ENCODE measurements at regions not wholly inside any gene's neighbourhood (a gene's known extent, or its start where the extent isn't known, plus 50 kb on each side); places are given as distances from the start of the nearest gene placed in this dataset.

DNA sequence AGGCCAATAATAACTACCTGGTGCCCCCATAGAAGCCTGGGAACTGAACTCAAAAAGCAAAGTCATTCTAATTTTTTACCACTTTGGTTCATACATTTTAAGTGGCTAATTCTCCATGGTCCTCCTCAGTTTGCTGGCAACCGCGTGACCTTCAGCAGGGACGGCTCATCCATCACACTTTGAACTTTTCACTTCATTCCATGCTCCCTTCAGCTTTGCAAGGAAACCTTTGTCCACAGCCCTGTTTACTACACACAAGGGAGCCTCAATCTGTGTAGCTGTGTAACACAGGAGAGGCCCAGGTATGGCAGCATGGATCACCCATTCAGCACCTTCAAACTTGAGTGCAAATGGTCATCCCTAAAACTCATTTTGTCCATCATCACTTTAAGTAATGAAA, 552.4 kb downstream of the IRX1 start:
- no peak for TF ChIP-seq REPIN1 (tag by site-specific recombination; IDR thresholded peaks at IDR 0.05; ENCODE audit: low read depth)
- no peak for TF ChIP-seq MEIS1 (CRISPR knock-in tag; IDR thresholded peaks at IDR 0.05; ENCODE audit: borderline replicate concordance)
- no peak for TF ChIP-seq ZNF214 (tag by site-specific recombination; IDR thresholded peaks at IDR 0.05; ENCODE audit: borderline replicate concordance)
- TF ChIP-seq, protein P1, sequence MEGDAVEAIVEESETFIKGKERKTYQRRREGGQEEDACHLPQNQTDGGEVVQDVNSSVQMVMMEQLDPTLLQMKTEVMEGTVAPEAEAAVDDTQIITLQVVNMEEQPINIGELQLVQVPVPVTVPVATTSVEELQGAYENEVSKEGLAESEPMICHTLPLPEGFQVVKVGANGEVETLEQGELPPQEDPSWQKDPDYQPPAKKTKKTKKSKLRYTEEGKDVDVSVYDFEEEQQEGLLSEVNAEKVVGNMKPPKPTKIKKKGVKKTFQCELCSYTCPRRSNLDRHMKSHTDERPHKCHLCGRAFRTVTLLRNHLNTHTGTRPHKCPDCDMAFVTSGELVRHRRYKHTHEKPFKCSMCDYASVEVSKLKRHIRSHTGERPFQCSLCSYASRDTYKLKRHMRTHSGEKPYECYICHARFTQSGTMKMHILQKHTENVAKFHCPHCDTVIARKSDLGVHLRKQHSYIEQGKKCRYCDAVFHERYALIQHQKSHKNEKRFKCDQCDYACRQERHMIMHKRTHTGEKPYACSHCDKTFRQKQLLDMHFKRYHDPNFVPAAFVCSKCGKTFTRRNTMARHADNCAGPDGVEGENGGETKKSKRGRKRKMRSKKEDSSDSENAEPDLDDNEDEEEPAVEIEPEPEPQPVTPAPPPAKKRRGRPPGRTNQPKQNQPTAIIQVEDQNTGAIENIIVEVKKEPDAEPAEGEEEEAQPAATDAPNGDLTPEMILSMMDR (tag by site-specific recombination; IDR thresholded peaks at IDR 0.05), result no peak
- TF ChIP-seq ZNF561 (tag by site-specific recombination; IDR thresholded peaks at IDR 0.05; ENCODE audit: borderline replicate concordance), result no peak
- TF ChIP-seq ZNF558 (tag by site-specific recombination; IDR thresholded peaks at IDR 0.05), result no peak
- TF ChIP-seq ZBTB7A (tag by site-specific recombination; IDR thresholded peaks at IDR 0.05; ENCODE audit: low read depth), result no peak
- no peak for TF ChIP-seq ZNF274 (IDR thresholded peaks at IDR 0.05; ENCODE audit: low read length)
- no peak for TF ChIP-seq ZNF274 (tag by site-specific recombination; IDR thresholded peaks at IDR 0.05; ENCODE audit: borderline replicate concordance)
- TF ChIP-seq KLF9 (tag by site-specific recombination; IDR thresholded peaks at IDR 0.05; ENCODE audit: low read depth), result no peak
- TF ChIP-seq ZFP37 (tag by site-specific recombination; IDR thresholded peaks at IDR 0.05), result no peak
- TF ChIP-seq ZNF302 (tag by site-specific recombination; IDR thresholded peaks at IDR 0.05; ENCODE audit: low read depth), result no peak
- no peak for TF ChIP-seq ZNF48 (tag by site-specific recombination; IDR thresholded peaks at IDR 0.05)
